NCI-H2196 treated with DMSO at 0.1 percent for 48 hours (cell line): ENCODE measurements at regions not wholly inside any gene's neighbourhood (a gene's known extent, or its start where the extent isn't known, plus 50 kb on each side); places are given as distances from the start of the nearest gene placed in this dataset.

ENCODE experiments used
- DNase-seq: peaks from one replicate; lab custom pipeline; 2025; ENCODE audit not compliant: unreplicated experiment; lab: John Stamatoyannopoulos, UW

- no peak for DNase-seq
Measured at GRCh38 chr14:65872536-65872935, 460.0 kb downstream of the FUT8 start.

DNA sequence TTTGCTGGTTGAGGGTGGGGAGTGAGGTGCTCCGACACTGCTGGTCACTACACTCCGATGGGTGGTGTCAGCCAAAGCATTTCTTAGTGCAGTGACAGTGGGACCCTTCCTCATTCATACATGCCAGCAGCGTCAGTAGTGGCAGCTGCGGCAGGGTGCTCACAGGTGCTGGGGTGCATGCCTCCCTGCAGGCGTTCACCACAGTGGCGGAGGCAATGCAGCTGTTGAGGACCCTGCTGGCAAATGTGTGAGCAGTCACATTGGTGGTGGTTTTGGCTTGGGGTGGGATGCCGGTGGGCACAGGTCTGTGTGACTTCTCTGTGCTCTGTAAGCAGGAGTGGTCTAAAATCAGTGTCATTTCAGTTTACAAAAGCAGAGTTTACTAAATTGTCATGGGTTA is 464.6 kb downstream of the FUT8 start:
- DNase-seq, result no peak

DNA sequence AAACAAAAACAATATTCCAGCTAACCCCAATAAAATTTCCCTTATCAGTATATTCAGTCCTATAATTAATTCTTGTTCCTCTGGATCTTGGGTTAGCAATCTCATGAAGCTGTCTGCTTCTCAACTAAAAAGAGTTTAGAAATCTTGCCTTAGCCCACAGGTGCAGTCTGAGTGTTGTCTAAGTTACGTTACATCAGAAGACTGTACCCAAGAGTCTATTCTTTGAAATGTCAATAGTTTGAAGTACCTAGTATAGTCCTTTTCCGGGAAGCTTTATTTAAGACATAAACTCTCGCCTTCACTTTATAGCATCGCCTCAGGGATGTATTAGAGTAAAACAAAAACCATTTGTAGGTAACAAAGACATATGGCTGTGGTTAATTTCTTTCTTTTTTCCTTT is 465.1 kb downstream of the FUT8 start:
- DNase-seq, result no peak

- no peak for DNase-seq
Measured at GRCh38 chr14:65878586-65878985, 466.1 kb downstream of the FUT8 start.

DNA sequence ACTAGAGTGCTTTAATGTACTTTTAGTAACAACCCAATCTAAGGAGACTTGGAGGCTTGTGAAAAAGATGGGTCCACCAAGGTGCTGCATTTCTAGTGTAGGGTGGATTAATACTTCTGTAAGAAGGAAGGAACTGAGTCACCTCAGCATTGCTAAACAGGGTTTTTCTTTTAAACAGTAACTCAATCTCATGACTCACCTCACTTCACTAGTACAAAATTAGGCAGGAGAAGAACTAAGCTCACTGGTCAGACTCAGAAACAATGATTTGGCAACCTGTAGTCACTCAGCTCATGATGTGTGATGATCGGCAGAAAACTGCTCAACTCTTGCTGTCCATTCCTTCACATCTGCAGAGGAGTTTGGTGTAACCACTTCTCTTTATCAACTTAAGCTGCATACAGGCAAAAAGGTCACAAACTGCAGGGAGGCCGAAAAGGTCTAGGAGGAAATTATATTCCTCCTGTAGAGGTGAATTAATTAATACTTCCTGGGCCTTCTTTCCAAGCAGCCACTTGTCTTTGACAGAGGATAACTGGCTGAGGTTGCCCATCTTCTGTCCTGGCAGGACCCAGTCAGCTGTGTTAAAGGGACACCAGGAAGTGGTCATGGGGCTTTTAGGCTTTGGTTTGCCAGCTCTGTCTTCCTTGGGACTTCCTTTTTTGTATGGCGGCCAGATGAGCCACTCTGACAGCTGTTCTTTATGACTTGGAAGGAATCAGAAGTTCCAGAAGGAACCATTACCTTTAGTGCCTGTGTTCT is 466.9 kb downstream of the FUT8 start:
- no peak for DNase-seq

DNA sequence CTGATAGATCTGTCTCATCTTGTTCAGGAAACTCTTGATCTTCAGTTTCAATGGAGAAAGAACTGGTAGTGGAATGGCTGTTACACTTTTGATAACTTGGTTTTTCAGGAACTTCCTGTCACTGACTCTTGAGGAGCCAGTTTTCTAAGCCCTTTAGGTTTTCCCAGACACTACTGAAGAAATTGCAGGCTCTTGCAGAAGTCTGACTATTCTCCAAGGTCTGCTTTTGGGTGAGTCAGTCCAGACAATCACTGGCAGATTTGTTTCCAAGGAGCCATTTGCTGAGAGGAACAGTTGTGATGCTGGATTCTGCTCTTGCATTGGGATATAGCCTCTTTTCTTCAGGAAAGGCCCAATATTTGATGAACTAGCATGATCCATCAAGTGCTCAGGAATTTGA is 468.0 kb downstream of the FUT8 start:
- DNase-seq, result no peak

GRCh38 chr14:65881642-65882041 is 469.1 kb downstream of the FUT8 start:
- no peak for DNase-seq

GRCh38 chr14:65888677-65889076 is 476.1 kb downstream of the FUT8 start:
- no peak for DNase-seq

- DNase-seq, result no peak
Measured at GRCh38 chr14:65892315-65892714, 479.8 kb downstream of the FUT8 start.

GRCh38 chr14:65900164-65900563 is 487.6 kb downstream of the FUT8 start:
- DNase-seq, result no peak

DNA sequence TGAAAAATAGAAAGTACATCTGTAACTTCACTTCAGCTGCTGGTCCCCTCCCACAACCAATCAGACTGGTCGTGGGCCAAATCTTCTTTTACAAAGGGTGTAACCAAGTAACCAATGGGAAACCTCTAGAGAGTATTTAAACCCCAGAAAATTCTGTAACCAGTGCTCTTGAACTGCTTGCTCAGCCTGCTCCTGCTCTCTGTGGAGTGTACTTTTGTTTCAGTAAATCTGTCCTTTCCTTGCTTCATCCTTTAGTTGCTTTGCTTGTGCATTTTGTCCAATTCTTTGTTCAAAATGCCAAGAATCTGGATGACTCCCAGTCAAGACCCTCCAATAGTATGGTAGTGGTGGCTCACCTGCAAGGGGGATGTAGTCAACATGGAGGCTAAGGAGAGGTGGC is 489.1 kb downstream of the FUT8 start:
- no peak for DNase-seq

- DNase-seq, result no peak
Measured at GRCh38 chr14:65904988-65905387, 492.5 kb downstream of the FUT8 start.

DNA sequence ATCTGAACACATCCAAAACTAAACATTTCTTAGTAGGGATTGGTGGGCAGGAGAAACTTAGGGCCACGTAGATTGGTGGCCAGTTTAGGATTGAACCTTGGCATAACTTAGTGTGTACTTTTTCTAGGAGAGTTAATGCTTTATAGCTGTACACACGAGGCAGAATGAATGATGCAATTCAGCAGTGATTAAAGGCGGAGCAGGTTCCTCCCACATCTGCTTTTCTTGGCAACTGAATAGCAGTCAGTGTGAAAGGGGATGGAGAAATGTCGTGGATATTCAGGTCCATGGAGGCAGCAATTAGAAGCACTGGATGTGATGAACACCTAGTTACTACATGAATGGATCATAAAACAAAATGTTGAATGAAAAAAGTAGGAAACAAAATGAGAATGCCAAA is 493.8 kb downstream of the FUT8 start:
- DNase-seq, result no peak

DNA sequence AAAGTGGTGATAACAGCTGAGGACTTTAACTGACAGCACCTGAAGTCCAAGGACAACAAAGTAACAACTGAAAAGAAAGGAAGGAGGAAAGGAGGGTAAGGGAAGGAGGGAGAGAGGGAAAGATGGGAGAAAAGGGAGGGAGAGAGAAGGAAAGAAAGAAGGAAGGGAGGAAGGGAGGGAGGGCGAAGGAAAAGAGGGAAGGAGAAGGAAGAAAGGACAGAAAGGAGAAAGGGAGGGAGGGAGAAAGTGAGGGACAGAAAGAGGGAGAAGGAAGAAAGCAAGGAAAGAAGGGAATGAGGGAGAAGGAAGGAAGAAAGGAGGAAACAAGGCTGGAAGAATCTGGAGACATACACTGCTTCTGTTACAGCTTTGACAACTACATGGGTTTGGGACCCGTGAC is 494.4 kb downstream of the FUT8 start:
- no peak for DNase-seq

DNA sequence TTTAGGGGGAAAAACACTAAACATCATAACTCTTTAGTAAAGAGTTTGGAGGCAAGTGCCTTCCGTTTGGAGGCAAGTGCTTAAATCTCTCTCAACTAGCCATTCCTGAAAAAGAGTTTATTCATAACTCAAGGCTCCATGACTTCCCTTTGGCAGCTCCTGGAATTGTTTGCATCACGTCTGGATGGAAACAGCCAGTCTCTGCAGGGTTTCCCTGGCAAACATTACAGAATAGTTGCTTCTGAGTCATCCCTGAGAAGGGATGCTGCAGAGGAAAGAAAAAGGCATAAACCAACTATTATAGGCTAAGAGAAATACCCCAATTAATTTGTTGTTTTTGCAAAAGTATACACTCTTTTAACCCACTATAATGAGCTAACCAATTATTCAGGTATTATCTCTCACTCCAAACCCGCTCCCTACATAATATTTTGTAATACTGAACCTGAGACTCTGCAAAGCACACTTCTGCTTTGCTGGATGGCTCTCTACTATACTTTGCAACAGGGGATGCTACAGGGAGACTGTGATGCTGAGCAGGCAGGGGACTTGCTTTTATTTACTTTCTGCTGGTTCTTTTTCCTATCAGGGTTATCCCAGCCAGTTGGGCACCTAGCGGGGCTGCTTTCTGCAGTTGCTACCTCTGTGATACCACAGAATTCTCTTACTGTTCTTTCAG is 497.7 kb downstream of the FUT8 start:
- no peak for DNase-seq

GRCh38 chr14:65915125-65915524 is 502.6 kb downstream of the FUT8 start:
- no peak for DNase-seq

DNA sequence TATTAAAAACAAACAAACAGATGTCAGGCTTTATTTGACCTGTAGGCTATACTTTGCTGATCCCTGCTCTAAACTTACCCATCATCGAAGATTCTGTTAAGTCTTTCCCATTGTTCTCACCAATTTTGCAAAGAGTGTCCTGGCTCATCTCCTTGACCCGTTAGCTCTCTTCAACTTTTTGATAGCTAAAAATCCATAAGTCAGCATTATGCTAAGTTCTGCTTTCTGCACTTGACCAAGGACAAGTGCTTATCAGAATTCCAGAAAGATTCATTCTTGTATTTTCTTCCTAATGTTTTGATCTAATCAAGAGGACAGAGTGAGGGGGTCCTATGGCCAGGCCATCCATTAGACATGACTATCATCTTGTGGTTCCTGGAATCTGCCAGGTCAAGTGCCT is 503.5 kb downstream of the FUT8 start:
- no peak for DNase-seq

- DNase-seq, result no peak
Measured at GRCh38 chr14:65920996-65921395, 508.5 kb downstream of the FUT8 start.

DNA sequence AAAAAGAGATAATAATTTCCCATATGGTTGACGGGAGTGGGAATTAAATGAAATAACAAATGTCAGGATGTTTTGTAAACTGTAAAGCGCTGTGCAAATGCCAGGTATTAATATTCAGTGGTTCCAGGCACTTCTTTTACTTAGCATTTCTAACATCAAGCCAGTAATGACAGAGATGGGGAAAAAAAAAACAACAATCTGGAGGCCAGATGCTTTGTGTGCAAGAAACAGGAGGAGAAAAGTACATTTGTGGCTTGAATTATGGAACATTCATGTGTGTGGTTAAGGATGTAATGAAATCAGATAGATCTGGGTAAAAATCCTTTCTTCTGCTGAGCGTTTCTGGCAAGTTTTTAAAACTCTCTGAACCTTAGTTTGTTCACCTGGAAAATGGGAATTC is 509.6 kb downstream of the FUT8 start:
- no peak for DNase-seq

GRCh38 chr14:65926504-65926903 is 514.0 kb downstream of the FUT8 start:
- DNase-seq, result no peak

- DNase-seq, result no peak
Measured at GRCh38 chr14:65926935-65927700, 514.6 kb downstream of the FUT8 start.

- peak; percentile 24 for DNase-seq
Measured at GRCh38 chr14:65927931-65928356, 515.4 kb downstream of the FUT8 start.
